H1 (cell line): ENCODE measurements at regions not wholly inside any gene's neighbourhood (a gene's known extent, or its start where the extent isn't known, plus 50 kb on each side); places are given as distances from the start of the nearest gene placed in this dataset.

Source experiments
- TF ChIP-seq, protein P1 (sequence below): fragments of 300-600 bp; sonication (generic); IDR thresholded peaks from 2 replicates; pipeline ENCODE4 v1.7.1; 2012; ENCODE audit warnings: low read length, moderate library complexity, mild to moderate bottlenecking, inconsistent platforms; ENCODE audit not compliant: insufficient replicate concordance

DNA sequence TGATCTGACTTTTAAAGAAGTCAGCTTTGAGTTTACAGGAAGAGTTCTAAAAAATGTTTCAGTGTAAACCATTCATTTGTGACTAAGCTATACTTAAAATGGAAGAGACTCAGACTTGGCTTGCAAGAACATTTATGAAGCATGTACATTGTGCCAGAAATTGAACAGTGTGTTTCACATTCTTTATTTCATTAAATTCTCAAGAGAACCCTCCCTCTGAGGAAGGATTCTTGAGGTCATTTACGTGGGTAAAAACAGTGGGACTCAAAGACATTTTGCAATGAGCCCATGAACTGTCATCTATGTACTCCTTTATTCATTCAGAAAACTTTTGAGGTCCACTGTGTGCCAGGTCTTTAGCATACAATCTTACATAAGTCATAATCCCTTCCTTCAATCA lies 143.6 kb upstream of the ZNF521 start (continued):
- TF ChIP-seq, protein P1, sequence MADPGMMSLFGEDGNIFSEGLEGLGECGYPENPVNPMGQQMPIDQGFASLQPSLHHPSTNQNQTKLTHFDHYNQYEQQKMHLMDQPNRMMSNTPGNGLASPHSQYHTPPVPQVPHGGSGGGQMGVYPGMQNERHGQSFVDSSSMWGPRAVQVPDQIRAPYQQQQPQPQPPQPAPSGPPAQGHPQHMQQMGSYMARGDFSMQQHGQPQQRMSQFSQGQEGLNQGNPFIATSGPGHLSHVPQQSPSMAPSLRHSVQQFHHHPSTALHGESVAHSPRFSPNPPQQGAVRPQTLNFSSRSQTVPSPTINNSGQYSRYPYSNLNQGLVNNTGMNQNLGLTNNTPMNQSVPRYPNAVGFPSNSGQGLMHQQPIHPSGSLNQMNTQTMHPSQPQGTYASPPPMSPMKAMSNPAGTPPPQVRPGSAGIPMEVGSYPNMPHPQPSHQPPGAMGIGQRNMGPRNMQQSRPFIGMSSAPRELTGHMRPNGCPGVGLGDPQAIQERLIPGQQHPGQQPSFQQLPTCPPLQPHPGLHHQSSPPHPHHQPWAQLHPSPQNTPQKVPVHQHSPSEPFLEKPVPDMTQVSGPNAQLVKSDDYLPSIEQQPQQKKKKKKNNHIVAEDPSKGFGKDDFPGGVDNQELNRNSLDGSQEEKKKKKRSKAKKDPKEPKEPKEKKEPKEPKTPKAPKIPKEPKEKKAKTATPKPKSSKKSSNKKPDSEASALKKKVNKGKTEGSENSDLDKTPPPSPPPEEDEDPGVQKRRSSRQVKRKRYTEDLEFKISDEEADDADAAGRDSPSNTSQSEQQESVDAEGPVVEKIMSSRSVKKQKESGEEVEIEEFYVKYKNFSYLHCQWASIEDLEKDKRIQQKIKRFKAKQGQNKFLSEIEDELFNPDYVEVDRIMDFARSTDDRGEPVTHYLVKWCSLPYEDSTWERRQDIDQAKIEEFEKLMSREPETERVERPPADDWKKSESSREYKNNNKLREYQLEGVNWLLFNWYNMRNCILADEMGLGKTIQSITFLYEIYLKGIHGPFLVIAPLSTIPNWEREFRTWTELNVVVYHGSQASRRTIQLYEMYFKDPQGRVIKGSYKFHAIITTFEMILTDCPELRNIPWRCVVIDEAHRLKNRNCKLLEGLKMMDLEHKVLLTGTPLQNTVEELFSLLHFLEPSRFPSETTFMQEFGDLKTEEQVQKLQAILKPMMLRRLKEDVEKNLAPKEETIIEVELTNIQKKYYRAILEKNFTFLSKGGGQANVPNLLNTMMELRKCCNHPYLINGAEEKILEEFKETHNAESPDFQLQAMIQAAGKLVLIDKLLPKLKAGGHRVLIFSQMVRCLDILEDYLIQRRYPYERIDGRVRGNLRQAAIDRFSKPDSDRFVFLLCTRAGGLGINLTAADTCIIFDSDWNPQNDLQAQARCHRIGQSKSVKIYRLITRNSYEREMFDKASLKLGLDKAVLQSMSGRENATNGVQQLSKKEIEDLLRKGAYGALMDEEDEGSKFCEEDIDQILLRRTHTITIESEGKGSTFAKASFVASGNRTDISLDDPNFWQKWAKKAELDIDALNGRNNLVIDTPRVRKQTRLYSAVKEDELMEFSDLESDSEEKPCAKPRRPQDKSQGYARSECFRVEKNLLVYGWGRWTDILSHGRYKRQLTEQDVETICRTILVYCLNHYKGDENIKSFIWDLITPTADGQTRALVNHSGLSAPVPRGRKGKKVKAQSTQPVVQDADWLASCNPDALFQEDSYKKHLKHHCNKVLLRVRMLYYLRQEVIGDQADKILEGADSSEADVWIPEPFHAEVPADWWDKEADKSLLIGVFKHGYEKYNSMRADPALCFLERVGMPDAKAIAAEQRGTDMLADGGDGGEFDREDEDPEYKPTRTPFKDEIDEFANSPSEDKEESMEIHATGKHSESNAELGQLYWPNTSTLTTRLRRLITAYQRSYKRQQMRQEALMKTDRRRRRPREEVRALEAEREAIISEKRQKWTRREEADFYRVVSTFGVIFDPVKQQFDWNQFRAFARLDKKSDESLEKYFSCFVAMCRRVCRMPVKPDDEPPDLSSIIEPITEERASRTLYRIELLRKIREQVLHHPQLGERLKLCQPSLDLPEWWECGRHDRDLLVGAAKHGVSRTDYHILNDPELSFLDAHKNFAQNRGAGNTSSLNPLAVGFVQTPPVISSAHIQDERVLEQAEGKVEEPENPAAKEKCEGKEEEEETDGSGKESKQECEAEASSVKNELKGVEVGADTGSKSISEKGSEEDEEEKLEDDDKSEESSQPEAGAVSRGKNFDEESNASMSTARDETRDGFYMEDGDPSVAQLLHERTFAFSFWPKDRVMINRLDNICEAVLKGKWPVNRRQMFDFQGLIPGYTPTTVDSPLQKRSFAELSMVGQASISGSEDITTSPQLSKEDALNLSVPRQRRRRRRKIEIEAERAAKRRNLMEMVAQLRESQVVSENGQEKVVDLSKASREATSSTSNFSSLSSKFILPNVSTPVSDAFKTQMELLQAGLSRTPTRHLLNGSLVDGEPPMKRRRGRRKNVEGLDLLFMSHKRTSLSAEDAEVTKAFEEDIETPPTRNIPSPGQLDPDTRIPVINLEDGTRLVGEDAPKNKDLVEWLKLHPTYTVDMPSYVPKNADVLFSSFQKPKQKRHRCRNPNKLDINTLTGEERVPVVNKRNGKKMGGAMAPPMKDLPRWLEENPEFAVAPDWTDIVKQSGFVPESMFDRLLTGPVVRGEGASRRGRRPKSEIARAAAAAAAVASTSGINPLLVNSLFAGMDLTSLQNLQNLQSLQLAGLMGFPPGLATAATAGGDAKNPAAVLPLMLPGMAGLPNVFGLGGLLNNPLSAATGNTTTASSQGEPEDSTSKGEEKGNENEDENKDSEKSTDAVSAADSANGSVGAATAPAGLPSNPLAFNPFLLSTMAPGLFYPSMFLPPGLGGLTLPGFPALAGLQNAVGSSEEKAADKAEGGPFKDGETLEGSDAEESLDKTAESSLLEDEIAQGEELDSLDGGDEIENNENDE, result no peak
- TF ChIP-seq, all 59 proteins: peak for 0
